H9 (cell line): ENCODE measurements at regions not wholly inside any gene's neighbourhood (a gene's known extent, or its start where the extent isn't known, plus 50 kb on each side); places are given as distances from the start of the nearest gene placed in this dataset.

ENCODE experiments used
- DNase-seq: peaks from one replicate; pipeline ENCODE4 v3.0.0-alpha.2; 2017
- H2AFZ ChIP-seq: one replicate; pipeline ENCODE4 v1.6.1; 2013; ENCODE audit warnings: mild to moderate bottlenecking, low read length, control low read depth, moderate library complexity
- H2AK5ac ChIP-seq: 2 replicates; pipeline ENCODE4 v1.6.1; 2013; ENCODE audit warnings: low read length, control low read depth, mixed read lengths; ENCODE audit not compliant: insufficient read length
- H2BK120ac ChIP-seq: one replicate; pipeline ENCODE4 v1.6.1; 2013; ENCODE audit warnings: low read depth, mild to moderate bottlenecking, low read length, control low read depth, inconsistent platforms; ENCODE audit not compliant: poor library complexity, severe bottlenecking
- H2BK12ac ChIP-seq: 2 replicates; pipeline ENCODE4 v1.6.1; 2013; ENCODE audit warnings: low read length, control low read depth, mixed read lengths, low read depth; ENCODE audit not compliant: insufficient read length
- H2BK15ac ChIP-seq: 2 replicates; pipeline ENCODE4 v1.6.1; 2013; ENCODE audit warnings: low read depth, low read length, control low read depth
- H2BK20ac ChIP-seq: one replicate; pipeline ENCODE4 v1.6.1; 2013; ENCODE audit warnings: low read depth, mild to moderate bottlenecking, low read length, control low read depth, inconsistent platforms; ENCODE audit not compliant: poor library complexity, severe bottlenecking
- H2BK5ac ChIP-seq: 2 replicates; pipeline ENCODE4 v1.6.1; 2013; ENCODE audit warnings: low read length, control low read depth, mixed read lengths; ENCODE audit not compliant: insufficient read length
- H3K14ac ChIP-seq: 2 replicates; pipeline ENCODE4 v1.6.1; 2013; ENCODE audit warnings: low read length, control low read depth; ENCODE audit not compliant: insufficient read depth
- H3K18ac ChIP-seq: 2 replicates; pipeline ENCODE4 v1.6.1; 2013; ENCODE audit warnings: low read depth, mild to moderate bottlenecking, mixed read lengths, low read length, control low read depth; ENCODE audit not compliant: insufficient read length
- H3K23ac ChIP-seq: 2 replicates; pipeline ENCODE4 v1.6.1; 2013; ENCODE audit warnings: low read length, control low read depth, mixed read lengths, low read depth; ENCODE audit not compliant: insufficient read length
- H3K23me2 ChIP-seq: 2 replicates; pipeline ENCODE4 v1.6.1; 2013; ENCODE audit warnings: low read depth, mild to moderate bottlenecking, mixed read lengths, low read length, control low read depth; ENCODE audit not compliant: insufficient read length, poor library complexity, severe bottlenecking
- H3K27ac ChIP-seq: 2 replicates; pipeline ENCODE4 v1.5.1; 2013; ENCODE audit warnings: low read length, control low read depth, mixed read lengths, low read depth; ENCODE audit not compliant: insufficient read length
- H3K27me3 ChIP-seq: 2 replicates; pipeline ENCODE4 v1.6.1; 2013; ENCODE audit warnings: low read length, control low read depth, inconsistent platforms; ENCODE audit not compliant: insufficient read depth
- H3K4ac ChIP-seq: 2 replicates; pipeline ENCODE4 v1.6.1; 2013; ENCODE audit warnings: low read depth, mild to moderate bottlenecking, control low read depth, inconsistent platforms, low read length, moderate library complexity
- H3K4me1 ChIP-seq: 2 replicates; pipeline ENCODE4 v1.6.1; 2013; ENCODE audit warnings: low read length, control low read depth, inconsistent platforms; ENCODE audit not compliant: insufficient read depth
- H3K4me2 ChIP-seq: 2 replicates; pipeline ENCODE4 v1.6.1; 2013; ENCODE audit warnings: low read length, control low read depth, mixed read lengths; ENCODE audit not compliant: insufficient read length, insufficient read depth
- H3K56ac ChIP-seq: 2 replicates; pipeline ENCODE4 v1.6.1; 2013; ENCODE audit warnings: low read depth, mild to moderate bottlenecking, mixed read lengths, low read length, control low read depth; ENCODE audit not compliant: insufficient read length
- H3K79me1 ChIP-seq: 2 replicates; pipeline ENCODE4 v1.6.1; 2013; ENCODE audit warnings: low read depth, mild to moderate bottlenecking, moderate library complexity, low read length, control low read depth, inconsistent platforms; ENCODE audit not compliant: insufficient read depth, poor library complexity, severe bottlenecking
- H3K79me2 ChIP-seq: 2 replicates; pipeline ENCODE4 v1.6.1; 2013; ENCODE audit warnings: low read length, control low read depth, inconsistent platforms; ENCODE audit not compliant: insufficient read depth
- H3K9ac ChIP-seq: 2 replicates; pipeline ENCODE4 v1.6.1; 2013; ENCODE audit warnings: low read length, control low read depth, mixed read lengths; ENCODE audit not compliant: insufficient read length; ENCODE audit errors: extremely low read depth
- H3K9me3 ChIP-seq: one replicate; pipeline ENCODE4 v1.6.1; 2013; ENCODE audit warnings: low read depth, low read length, inconsistent platforms; ENCODE audit not compliant: control insufficient read depth
- H3T11ph ChIP-seq: one replicate; pipeline ENCODE4 v1.6.1; 2013; ENCODE audit warnings: mild to moderate bottlenecking, low read length, control low read depth, inconsistent platforms
- H4K20me1 ChIP-seq: one replicate; pipeline ENCODE4 v1.6.1; 2013; ENCODE audit not compliant: control insufficient read depth, insufficient read length, insufficient read depth
- H4K5ac ChIP-seq: 2 replicates; pipeline ENCODE4 v1.6.1; 2013; ENCODE audit warnings: low read depth, mild to moderate bottlenecking, mixed read lengths, low read length, control low read depth; ENCODE audit not compliant: insufficient read length
- H4K8ac ChIP-seq: replicated peaks from 2 replicates; pipeline ENCODE4 v1.6.1; 2013; ENCODE audit warnings: low read length, control low read depth, mixed read lengths, low read depth; ENCODE audit not compliant: insufficient read length
- H4K91ac ChIP-seq: 2 replicates; pipeline ENCODE4 v1.6.1; 2013; ENCODE audit warnings: low read depth, mild to moderate bottlenecking, moderate library complexity, mixed read lengths, low read length, control low read depth; ENCODE audit not compliant: insufficient read length
- H3K27ac Mint-ChIP-seq, 3 experiments: 2 replicates in 2 of 3; 3 replicates in 1 of 3; pipeline ENCODE4 v1.8.0; 2020 to 2021; ENCODE audit warnings: mixed read lengths in 3 of 3, mild to moderate bottlenecking in 1 of 3, moderate library complexity in 1 of 3
- H3K27me3 Mint-ChIP-seq: 2 replicates; pipeline ENCODE4 v1.8.0; 2021; ENCODE audit warnings: low read depth, mild to moderate bottlenecking, moderate library complexity, mixed read lengths
- H3K36me3 Mint-ChIP-seq, 3 experiments: 2 replicates in 2 of 3; 3 replicates in 1 of 3; pipeline ENCODE4 v1.8.0; 2020 to 2021; ENCODE audit warnings: low read depth in 3 of 3, mixed read lengths in 3 of 3; ENCODE audit not compliant: insufficient read depth in 1 of 3
- H3K4me1 Mint-ChIP-seq, 2 experiments: 2 replicates each; pipeline ENCODE4 v1.8.0; 2020; ENCODE audit warnings: mixed read lengths in 2 of 2
- H3K4me3 Mint-ChIP-seq, 2 experiments: 2 replicates in 1 of 2; 3 replicates in 1 of 2; pipeline ENCODE4 v1.8.0; 2020 to 2021; ENCODE audit warnings: mild to moderate bottlenecking in 2 of 2, mixed read lengths in 2 of 2, moderate library complexity in 1 of 2
- H3K9me3 Mint-ChIP-seq, 2 experiments: 2 replicates in 1 of 2; 3 replicates in 1 of 2; pipeline ENCODE4 v1.8.0; 2020; ENCODE audit warnings: mild to moderate bottlenecking in 2 of 2, mixed read lengths in 2 of 2, moderate library complexity in 1 of 2
- WGBS: extraction: QIAGEN DNeasy Blood & Tissue Kit; methylation state at CpG from one replicate; pipeline ENCODE4 v1.1.7; 2013; ENCODE audit warnings: missing lambda C conversion rate, low lambda C conversion rate, mixed read lengths; ENCODE audit not compliant: insufficient read length; ENCODE audit errors: extremely low coverage; 5-methylcytosine and 5-hydroxymethylcytosine counted together
- TF ChIP-seq, protein P1 (sequence below): fragments of 200-600 bp; sonication (generic); conservative IDR thresholded peaks from 3 replicates; pipeline ENCODE4 v1.8.0; 2021; ENCODE audit warnings: antibody characterized with exemption, mild to moderate bottlenecking

GRCh38 chr2:40886655-40887054, 434.8 kb upstream of the SLC8A1 start:
- H3K79me1 ChIP-seq: no peaks in the 10 kb centered on the region
- no peak overlapping the region for H2BK12ac ChIP-seq
- no peak overlapping the region for H2BK20ac ChIP-seq
- Mint-ChIP-seq H3K4me1 (peaks cover 4 to 8% of the 10 kb centered on the region in 2 experiments; a peak in 2 of 4 replicates), H3K36me3 (peaks cover 12 to 20% (median 13%) of the 10 kb centered on the region in 3 experiments), H3K4me3 (no peak overlapping the region), H3K9me3 (peaks cover 19 to 23% of the 10 kb centered on the region in 2 experiments), H3K27ac (peak overlapping the region; percentile 15 to 90 (median 54); a peak in 4 of 7 replicates), H3K27me3 (no peaks in the 10 kb centered on the region; the same call in 1 of the 2 replicates)
- H3K23ac ChIP-seq: no peak overlapping the region
- no peaks in the 10 kb centered on the region for H4K20me1 ChIP-seq
- no peak overlapping the region for H3K4ac ChIP-seq
- no peak overlapping the region for H3K4me2 ChIP-seq
- no peak overlapping the region for H4K5ac ChIP-seq
- H3K18ac ChIP-seq: no peak overlapping the region
- H2BK15ac ChIP-seq: no peak overlapping the region
- no peak overlapping the region for H4K91ac ChIP-seq
- H2BK120ac ChIP-seq: no peak overlapping the region
- no peak overlapping the region for H3K9ac ChIP-seq
- peaks cover 12% of the 10 kb centered on the region for H3K9me3 ChIP-seq
- H3K27me3 ChIP-seq: no peaks in the 10 kb centered on the region
- no peak overlapping the region for H2AK5ac ChIP-seq
- H3K4me1 ChIP-seq: no peaks in the 10 kb centered on the region
- DNase-seq: no peak
- no peak overlapping the region for H2BK5ac ChIP-seq
- H2AFZ ChIP-seq: no peak overlapping the region
- TF ChIP-seq, protein P1, sequence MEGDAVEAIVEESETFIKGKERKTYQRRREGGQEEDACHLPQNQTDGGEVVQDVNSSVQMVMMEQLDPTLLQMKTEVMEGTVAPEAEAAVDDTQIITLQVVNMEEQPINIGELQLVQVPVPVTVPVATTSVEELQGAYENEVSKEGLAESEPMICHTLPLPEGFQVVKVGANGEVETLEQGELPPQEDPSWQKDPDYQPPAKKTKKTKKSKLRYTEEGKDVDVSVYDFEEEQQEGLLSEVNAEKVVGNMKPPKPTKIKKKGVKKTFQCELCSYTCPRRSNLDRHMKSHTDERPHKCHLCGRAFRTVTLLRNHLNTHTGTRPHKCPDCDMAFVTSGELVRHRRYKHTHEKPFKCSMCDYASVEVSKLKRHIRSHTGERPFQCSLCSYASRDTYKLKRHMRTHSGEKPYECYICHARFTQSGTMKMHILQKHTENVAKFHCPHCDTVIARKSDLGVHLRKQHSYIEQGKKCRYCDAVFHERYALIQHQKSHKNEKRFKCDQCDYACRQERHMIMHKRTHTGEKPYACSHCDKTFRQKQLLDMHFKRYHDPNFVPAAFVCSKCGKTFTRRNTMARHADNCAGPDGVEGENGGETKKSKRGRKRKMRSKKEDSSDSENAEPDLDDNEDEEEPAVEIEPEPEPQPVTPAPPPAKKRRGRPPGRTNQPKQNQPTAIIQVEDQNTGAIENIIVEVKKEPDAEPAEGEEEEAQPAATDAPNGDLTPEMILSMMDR: no peak
- no peaks in the 10 kb centered on the region for H3K23me2 ChIP-seq
- H3K27ac ChIP-seq: no peak overlapping the region
- no peaks in the 10 kb centered on the region for H3K79me2 ChIP-seq
- H4K8ac ChIP-seq: no peak overlapping the region
- H3T11ph ChIP-seq: no peak overlapping the region
- H3K14ac ChIP-seq: no peak overlapping the region
- no peak overlapping the region for H3K56ac ChIP-seq
- WGBS: no CpG with 5 or more reads among the region's 1 CpG
